ENCODE measurements at regions not wholly inside any gene's neighbourhood (a gene's known extent, or its start where the extent isn't known, plus 50 kb on each side); places are given as distances from the start of the nearest gene placed in this dataset.

GRCh38 chr17:27946513-27946912 is 53.3 kb upstream of the LYRM9 start:
- no CpG with 5 or more reads among the region's 2 CpGs for WGBS, 2 experiments (ENCODE audit: extremely low coverage in 2 of 2, insufficient read length in 1 of 2)
- no peak overlapping the region for H2AK9ac ChIP-seq (replicated peaks; ENCODE audit: low read depth, low read length, poor library complexity)
- peaks cover 30% of the 10 kb centered on the region for H3K27me3 ChIP-seq (ENCODE audit: control insufficient read depth, insufficient read depth, low read length)
- no peaks in the 10 kb centered on the region for H3K79me1 ChIP-seq (ENCODE audit: low read depth in 1 of 2, low read length in 2 of 2)
- H3K56ac ChIP-seq (ENCODE audit: extremely low read depth, insufficient read depth, low read length) = no peak overlapping the region
- H3K4me1 ChIP-seq (ENCODE audit: control insufficient read depth, insufficient read depth, low read length) = no peaks in the 10 kb centered on the region
- H3K9ac ChIP-seq (ENCODE audit: low read depth, low read length) = no peak overlapping the region
- no peaks in the 10 kb centered on the region for H3K9me3 ChIP-seq (ENCODE audit: control insufficient read depth, insufficient read depth, low read length)
- no peak overlapping the region for H3K27ac ChIP-seq (ENCODE audit: insufficient read depth, low read length)
- H3K4me3 ChIP-seq (ENCODE audit: insufficient read depth, low read depth, low read length) = no peak overlapping the region
- ATAC-seq (ENCODE audit: low read depth) (no peak), DNase-seq (no peak)
- H4K5ac ChIP-seq (ENCODE audit: low read depth, low read length) = no peak overlapping the region
- no peak overlapping the region for H3K4ac ChIP-seq (ENCODE audit: low read depth, low read length)
- H3K14ac ChIP-seq (replicated peaks; ENCODE audit: low read depth, low read length) = no peak overlapping the region
- no peak overlapping the region for H3K4me2 ChIP-seq (ENCODE audit: low read depth, low read length)
- dilution Hi-C loops (cut with HindIII; ENCODE audit: low sequenced_read_pairs, unreplicated experiment) = no loop called here
- ChIA-PET POLR2A (ENCODE audit: unreplicated experiment) (no interaction called here), CTCF (interaction anchor here (1.1 kb wide), 1 partner anchor 14 kb away, joined by 3 read pairs; no protein-coding TSS in a partner anchor)
- no peak overlapping the region for H2BK15ac ChIP-seq (ENCODE audit: low read depth, low read length)
- H2AFZ ChIP-seq (replicated peaks; ENCODE audit: low read length, poor library complexity) = no peak overlapping the region
- no peak overlapping the region for H4K8ac ChIP-seq (ENCODE audit: low read depth in 2 of 2, low read length in 2 of 2)
- H2BK5ac ChIP-seq (ENCODE audit: low read depth, low read length, poor library complexity, severe bottlenecking) = no peak overlapping the region
- no peaks in the 10 kb centered on the region for H3K9me1 ChIP-seq (ENCODE audit: insufficient read depth, low read length)
- H4K20me1 ChIP-seq (ENCODE audit: insufficient read depth, low read length) = no peaks in the 10 kb centered on the region
- BruUV-seq (replicated peaks) = no TSS peak
- intact Hi-C loops (cut with micrococcal nuclease) = loop anchor here (10.0 kb wide), 1 partner anchor 58 kb away; no protein-coding TSS in a partner anchor
- in situ Hi-C loops (cut with MboI; ENCODE audit: low sequenced_read_pairs) = no loop called here
- no peak overlapping the region for H2AK5ac ChIP-seq (ENCODE audit: low read depth, low read length)
- no peak overlapping the region for H2BK120ac ChIP-seq (ENCODE audit: low read depth, low read length)
- no peak overlapping the region for H4K91ac ChIP-seq (ENCODE audit: insufficient read depth, low read depth, low read length)
- H3K36me3 ChIP-seq (ENCODE audit: control insufficient read depth, insufficient read depth, low read length) = no peaks in the 10 kb centered on the region
- H3K23ac ChIP-seq (ENCODE audit: low read depth, low read length) = no peak overlapping the region
- no peak overlapping the region for H3K18ac ChIP-seq (ENCODE audit: low read depth, low read length)
- H2BK20ac ChIP-seq (ENCODE audit: low read depth, low read length) = no peak overlapping the region
- TF ChIP-seq RAD21 (IDR thresholded peaks at IDR 0.05; ENCODE audit: low read length) (no peak), SMC3 (IDR thresholded peaks at IDR 0.05; ENCODE audit: low read depth, low read length) (no peak), RFX5 (IDR thresholded peaks at IDR 0.05; ENCODE audit: low read depth, low read length) (no peak), CEBPB (IDR thresholded peaks at IDR 0.05; ENCODE audit: low read depth, low read length) (no peak), RCOR1 (IDR thresholded peaks at IDR 0.05; ENCODE audit: insufficient replicate concordance, low read length) (no peak), CHD1 (IDR thresholded peaks at IDR 0.05; ENCODE audit: low read depth, low read length) (no peak)
- TF ChIP-seq, protein P1, sequence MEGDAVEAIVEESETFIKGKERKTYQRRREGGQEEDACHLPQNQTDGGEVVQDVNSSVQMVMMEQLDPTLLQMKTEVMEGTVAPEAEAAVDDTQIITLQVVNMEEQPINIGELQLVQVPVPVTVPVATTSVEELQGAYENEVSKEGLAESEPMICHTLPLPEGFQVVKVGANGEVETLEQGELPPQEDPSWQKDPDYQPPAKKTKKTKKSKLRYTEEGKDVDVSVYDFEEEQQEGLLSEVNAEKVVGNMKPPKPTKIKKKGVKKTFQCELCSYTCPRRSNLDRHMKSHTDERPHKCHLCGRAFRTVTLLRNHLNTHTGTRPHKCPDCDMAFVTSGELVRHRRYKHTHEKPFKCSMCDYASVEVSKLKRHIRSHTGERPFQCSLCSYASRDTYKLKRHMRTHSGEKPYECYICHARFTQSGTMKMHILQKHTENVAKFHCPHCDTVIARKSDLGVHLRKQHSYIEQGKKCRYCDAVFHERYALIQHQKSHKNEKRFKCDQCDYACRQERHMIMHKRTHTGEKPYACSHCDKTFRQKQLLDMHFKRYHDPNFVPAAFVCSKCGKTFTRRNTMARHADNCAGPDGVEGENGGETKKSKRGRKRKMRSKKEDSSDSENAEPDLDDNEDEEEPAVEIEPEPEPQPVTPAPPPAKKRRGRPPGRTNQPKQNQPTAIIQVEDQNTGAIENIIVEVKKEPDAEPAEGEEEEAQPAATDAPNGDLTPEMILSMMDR (conservative IDR thresholded peaks at IDR 0.05; ENCODE audit: low read depth, low read length) = no peak
- TF ChIP-seq, protein P2, sequence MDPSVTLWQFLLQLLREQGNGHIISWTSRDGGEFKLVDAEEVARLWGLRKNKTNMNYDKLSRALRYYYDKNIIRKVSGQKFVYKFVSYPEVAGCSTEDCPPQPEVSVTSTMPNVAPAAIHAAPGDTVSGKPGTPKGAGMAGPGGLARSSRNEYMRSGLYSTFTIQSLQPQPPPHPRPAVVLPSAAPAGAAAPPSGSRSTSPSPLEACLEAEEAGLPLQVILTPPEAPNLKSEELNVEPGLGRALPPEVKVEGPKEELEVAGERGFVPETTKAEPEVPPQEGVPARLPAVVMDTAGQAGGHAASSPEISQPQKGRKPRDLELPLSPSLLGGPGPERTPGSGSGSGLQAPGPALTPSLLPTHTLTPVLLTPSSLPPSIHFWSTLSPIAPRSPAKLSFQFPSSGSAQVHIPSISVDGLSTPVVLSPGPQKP (IDR thresholded peaks at IDR 0.05; ENCODE audit: borderline replicate concordance, low read depth, low read length) = no peak
- TF ChIP-seq, protein P3, sequence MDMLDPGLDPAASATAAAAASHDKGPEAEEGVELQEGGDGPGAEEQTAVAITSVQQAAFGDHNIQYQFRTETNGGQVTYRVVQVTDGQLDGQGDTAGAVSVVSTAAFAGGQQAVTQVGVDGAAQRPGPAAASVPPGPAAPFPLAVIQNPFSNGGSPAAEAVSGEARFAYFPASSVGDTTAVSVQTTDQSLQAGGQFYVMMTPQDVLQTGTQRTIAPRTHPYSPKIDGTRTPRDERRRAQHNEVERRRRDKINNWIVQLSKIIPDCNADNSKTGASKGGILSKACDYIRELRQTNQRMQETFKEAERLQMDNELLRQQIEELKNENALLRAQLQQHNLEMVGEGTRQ (IDR thresholded peaks at IDR 0.05; ENCODE audit: low read depth, low read length) = no peak
